ENCODE measurements at regions not wholly inside any gene's neighbourhood (a gene's known extent, or its start where the extent isn't known, plus 50 kb on each side); places are given as distances from the start of the nearest gene placed in this dataset.
"Not testable (repeated sequence)": the region's sequence is repeated elsewhere in the genome, so short reads cannot be mapped to it uniquely, and the experiment has no call there.

DNA sequence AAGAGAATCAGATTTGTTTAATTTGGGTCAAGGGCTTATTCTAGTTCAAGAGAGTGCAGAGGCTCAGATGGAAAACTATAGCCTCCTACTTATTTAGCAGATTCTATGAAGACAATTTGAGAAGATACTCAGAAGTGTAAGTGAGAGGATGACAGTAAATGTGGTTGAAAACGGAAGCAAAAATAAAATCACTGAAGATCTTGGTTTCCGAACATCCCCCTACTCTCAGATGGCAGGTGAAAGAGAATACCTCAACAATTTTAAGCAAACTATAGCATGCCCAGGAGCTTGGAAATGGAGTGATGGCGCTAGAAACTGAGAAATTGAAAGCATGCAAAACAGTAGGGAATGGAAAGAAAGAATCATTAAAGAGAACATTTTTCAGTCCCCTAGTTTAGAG lies 705.5 kb upstream of the CDH8 start:
- no peaks in the 10 kb centered on the region for H3K27me3 ChIP-seq
- intact Hi-C loops (cut with DNase I; ENCODE audit: low total_unique reads): no loop called here
- no peaks in the 10 kb centered on the region for H3K36me3 ChIP-seq
- H3K9me3 ChIP-seq: no peaks in the 10 kb centered on the region
- WGBS, 5 donors: 49 to 82% (median 60%) methylated on average over 3 of the region's 3 CpGs
- DNase-seq: no peak
- no peak overlapping the region for H3K27ac ChIP-seq
- no peak overlapping the region for H3K4me3 ChIP-seq
- TF ChIP-seq CTCF (IDR thresholded peaks at IDR 0.05): no peak
- TF ChIP-seq EP300 (IDR thresholded peaks at IDR 0.05): no peak
- no peak for TF ChIP-seq POLR2A (IDR thresholded peaks at IDR 0.05)
- H3K4me1 ChIP-seq: no peaks in the 10 kb centered on the region

DNA sequence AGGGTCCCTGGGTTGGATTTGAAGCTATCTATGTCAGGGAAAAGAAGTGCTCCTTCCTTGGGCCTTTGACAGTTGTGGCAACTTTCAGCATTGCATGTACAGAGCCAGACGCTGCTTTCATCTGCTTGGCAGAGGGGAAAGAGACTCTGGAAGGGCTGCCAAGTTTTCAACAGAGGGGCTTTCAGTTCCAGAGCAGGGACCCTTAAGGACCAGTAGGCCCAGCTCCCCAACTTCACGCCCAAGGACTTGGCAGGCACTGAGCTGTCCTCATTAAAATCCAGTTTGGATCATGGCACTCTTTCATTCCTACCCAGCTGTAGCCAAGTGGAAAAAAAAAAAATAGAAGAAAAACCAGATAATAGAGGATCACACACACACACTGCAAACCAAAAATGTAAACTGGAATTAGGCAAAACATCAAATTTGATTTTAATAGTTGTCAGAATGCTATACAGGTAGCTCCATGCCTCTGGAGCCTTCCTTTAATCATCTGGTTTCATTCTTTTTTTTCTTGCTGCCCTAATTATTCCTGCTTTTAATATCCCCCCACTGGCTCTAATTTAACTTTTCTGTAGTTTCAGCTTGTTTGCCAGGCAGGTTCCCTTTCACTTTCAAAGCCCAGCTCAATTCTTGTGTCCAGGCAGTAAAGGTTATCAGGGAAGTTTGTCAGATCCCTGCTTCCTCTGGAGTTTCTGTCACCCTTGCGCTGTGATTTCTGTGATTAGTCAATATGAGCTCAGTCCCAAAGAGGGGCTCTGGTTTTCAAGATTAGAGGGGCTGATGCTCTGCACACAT lies 702.6 kb upstream of the CDH8 start:
- Histone ChIP-seq H3K9me3 (no peaks in the 10 kb centered on the region), H3K36me3 (no peaks in the 10 kb centered on the region), H3K27me3 (no peaks in the 10 kb centered on the region), H3K4me3 (no peak overlapping the region), H3K4me1 (no peaks in the 10 kb centered on the region), H3K27ac (no peak overlapping the region)
- DNase-seq: peak in 1 of 2 donors; percentile 51
- TF ChIP-seq CTCF (IDR thresholded peaks at IDR 0.05) (no peak), POLR2A (IDR thresholded peaks at IDR 0.05) (no peak), POLR2AphosphoS5 (IDR thresholded peaks at IDR 0.05) (no peak), EP300 (IDR thresholded peaks at IDR 0.05) (no peak)
- intact Hi-C loops (cut with DNase I; ENCODE audit: low total_unique reads): no loop called here
- 46 to 59% (median 54%) methylated on average over 3 of the region's 3 CpGs for WGBS, 5 donors

DNA sequence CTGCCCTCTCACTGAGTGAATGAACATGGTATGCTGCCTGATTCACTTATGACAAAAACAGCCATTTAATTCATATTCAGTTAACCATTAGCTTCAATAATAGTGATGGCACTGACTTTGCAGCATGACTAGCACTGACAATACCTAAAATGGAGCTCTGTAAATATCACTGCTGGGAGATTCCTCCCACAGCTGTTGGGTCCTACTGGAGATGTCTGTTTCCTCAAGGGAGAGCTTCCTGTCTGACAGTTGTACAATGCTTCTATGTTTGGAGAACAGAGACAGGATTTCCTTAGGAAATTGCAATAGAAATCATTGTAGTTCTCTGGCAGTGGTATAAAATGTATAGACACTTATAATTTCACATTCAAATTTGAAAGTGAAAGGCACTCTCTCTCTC lies 695.9 kb upstream of the CDH8 start:
- no peak overlapping the region for H3K4me3 ChIP-seq

GRCh38 chr16:62724670-62725269 lies 688.5 kb upstream of the CDH8 start:
- intact Hi-C loops (cut with DNase I; ENCODE audit: low total_unique reads); H3K27me3 ChIP-seq; DNase-seq; H3K4me3 ChIP-seq; H3K4me1 ChIP-seq; H3K36me3 ChIP-seq; H3K27ac ChIP-seq: not testable (repeated sequence)
- 78 to 91% (median 87%) methylated on average over 32 to 48 of the region's 48 CpGs for WGBS, 5 donors
- peaks cover 0 to 13% (median 6%) of the 10 kb centered on the region in 4 donors for H3K9me3 ChIP-seq

More for the DNA sequence above, 695.9 kb upstream of the CDH8 start:
- H3K36me3 ChIP-seq: no peaks in the 10 kb centered on the region
- intact Hi-C loops (cut with DNase I; ENCODE audit: low total_unique reads): no loop called here
- H3K4me1 ChIP-seq: no peaks in the 10 kb centered on the region
- no peak overlapping the region for H3K27ac ChIP-seq
- DNase-seq: peak in 1 of 2 donors; percentile 4
- TF ChIP-seq EP300 (IDR thresholded peaks at IDR 0.05) (no peak), POLR2A (IDR thresholded peaks at IDR 0.05) (no peak), CTCF (IDR thresholded peaks at IDR 0.05) (no peak), POLR2AphosphoS5 (IDR thresholded peaks at IDR 0.05) (no peak)
- H3K9me3 ChIP-seq: no peaks in the 10 kb centered on the region
- H3K27me3 ChIP-seq: no peaks in the 10 kb centered on the region

GRCh38 chr16:62720651-62721050 lies 684.4 kb upstream of the CDH8 start:
- no peaks in the 10 kb centered on the region for H3K4me1 ChIP-seq
- no peak for DNase-seq
- H3K36me3 ChIP-seq: no peaks in the 10 kb centered on the region
- TF ChIP-seq POLR2A (IDR thresholded peaks at IDR 0.05) (no peak), CTCF (IDR thresholded peaks at IDR 0.05) (no peak)
- intact Hi-C loops (cut with DNase I; ENCODE audit: low total_unique reads): no loop called here
- no peak overlapping the region for H3K27ac ChIP-seq
- WGBS, 5 donors: 68 to 75% (median 74%) methylated on average over 5 of the region's 5 CpGs
- H3K27me3 ChIP-seq: no peaks in the 10 kb centered on the region
- no peak overlapping the region for H3K4me3 ChIP-seq
- peaks cover 0 to 13% (median 6%) of the 10 kb centered on the region in 4 donors for H3K9me3 ChIP-seq

Data from stomach (tissue), 8 donors.